GM12878 (cell line): ENCODE measurements at regions not wholly inside any gene's neighbourhood (a gene's known extent, or its start where the extent isn't known, plus 50 kb on each side); places are given as distances from the start of the nearest gene placed in this dataset.

ENCODE experiments used
- CEBPZ ChIP-seq: fragments of 150-350 bp; IDR thresholded peaks from 2 replicates; pipeline ENCODE4 v1.6.1; 2016; ENCODE audit warnings: low read depth, low read length
- EZH2 ChIP-seq: IDR thresholded peaks from 2 replicates; pipeline ENCODE4 v1.6.1; 2012; ENCODE audit warnings: low read depth, mild to moderate bottlenecking, control low read depth, inconsistent platforms, low read length, borderline replicate concordance; ENCODE audit not compliant: control insufficient read depth
- MYC ChIP-seq: IDR thresholded peaks from 2 replicates; pipeline ENCODE4 v1.6.1; 2011; ENCODE audit warnings: mild to moderate bottlenecking, low read length, moderate library complexity, inconsistent platforms; ENCODE audit not compliant: insufficient read depth, insufficient replicate concordance, insufficient read length, severe bottlenecking
- NBN ChIP-seq: fragments of 450-650 bp; IDR thresholded peaks from 2 replicates; pipeline ENCODE4 v1.6.1; 2016
- NFYB ChIP-seq: IDR thresholded peaks from 2 replicates; pipeline ENCODE4 v1.6.1; 2011; ENCODE audit warnings: low read depth, mild to moderate bottlenecking, low read length, improper control_type of control experiment, moderate library complexity; ENCODE audit not compliant: insufficient read depth
- NR2C1 ChIP-seq: fragments of 450-650 bp; IDR thresholded peaks from 2 replicates; pipeline ENCODE4 v1.6.1; 2017; ENCODE audit warnings: antibody characterized with exemption, mild to moderate bottlenecking, moderate library complexity
- NR2C2 ChIP-seq: IDR thresholded peaks from 2 replicates; pipeline ENCODE4 v1.6.1; 2011; ENCODE audit warnings: borderline replicate concordance, low read depth; ENCODE audit not compliant: control insufficient read depth, insufficient read length
- POLR2A ChIP-seq: IDR thresholded peaks from 2 replicates; pipeline ENCODE4 v1.6.1; 2011; ENCODE audit warnings: low read depth, mild to moderate bottlenecking, low read length
- POLR2AphosphoS5 ChIP-seq: IDR thresholded peaks from 2 replicates; pipeline ENCODE4 v1.6.1; 2011; ENCODE audit warnings: mild to moderate bottlenecking, low read length, inconsistent platforms
- SIN3A ChIP-seq: IDR thresholded peaks from 2 replicates; pipeline ENCODE4 v1.6.1; 2012; ENCODE audit warnings: low read depth, low read length, improper control_type of control experiment
- TARDBP ChIP-seq: IDR thresholded peaks from 2 replicates; pipeline ENCODE4 v1.6.1; 2016; ENCODE audit warnings: borderline replicate concordance
- YY1 ChIP-seq: IDR thresholded peaks from 2 replicates; pipeline ENCODE4 v1.6.1; 2011; ENCODE audit warnings: low read depth, mild to moderate bottlenecking, low read length
- TF ChIP-seq, protein P1 (sequence below), 3 experiments: IDR thresholded peaks in 2 of 3; conservative IDR thresholded peaks in 1 of 3; 2 replicates each; pipeline ENCODE4 v1.5.1; 2011; ENCODE audit warnings: low read depth in 3 of 3, low read length in 3 of 3, mild to moderate bottlenecking in 3 of 3, control low read depth in 2 of 3, moderate library complexity in 2 of 3, inconsistent platforms in 1 of 3, mixed read lengths in 1 of 3; ENCODE audit not compliant: control insufficient read depth in 2 of 3, insufficient read depth in 1 of 3; ENCODE audit errors: extremely low read depth in 1 of 3
- TF ChIP-seq, protein P2 (sequence below): fragments of 450-650 bp; IDR thresholded peaks from 2 replicates; pipeline ENCODE4 v1.6.1; 2018; ENCODE audit warnings: borderline replicate concordance, mild to moderate bottlenecking; ENCODE audit not compliant: partially characterized antibody

DNA sequence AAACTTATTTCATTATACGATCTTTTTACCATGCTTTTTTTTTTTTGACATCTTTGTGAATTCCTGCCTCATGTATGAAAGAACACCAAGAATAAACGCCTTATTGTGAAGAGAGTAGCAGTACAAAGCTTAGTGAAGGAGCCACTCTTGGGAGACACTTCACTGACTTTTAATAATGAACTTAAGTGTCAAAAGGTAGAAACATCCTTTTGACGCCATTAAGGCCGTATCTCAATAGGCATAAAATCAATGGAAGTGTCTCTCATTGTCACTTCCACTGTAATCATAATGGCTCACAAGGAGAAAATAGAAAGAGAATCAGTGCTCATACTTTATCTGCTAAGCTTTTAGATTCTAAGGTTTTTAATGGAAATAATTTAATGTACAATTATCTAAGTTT is 657.8 kb downstream of the DIPK2A start:
- TF ChIP-seq YY1: no peak
- TF ChIP-seq CEBPZ: no peak
- TF ChIP-seq, protein P1, sequence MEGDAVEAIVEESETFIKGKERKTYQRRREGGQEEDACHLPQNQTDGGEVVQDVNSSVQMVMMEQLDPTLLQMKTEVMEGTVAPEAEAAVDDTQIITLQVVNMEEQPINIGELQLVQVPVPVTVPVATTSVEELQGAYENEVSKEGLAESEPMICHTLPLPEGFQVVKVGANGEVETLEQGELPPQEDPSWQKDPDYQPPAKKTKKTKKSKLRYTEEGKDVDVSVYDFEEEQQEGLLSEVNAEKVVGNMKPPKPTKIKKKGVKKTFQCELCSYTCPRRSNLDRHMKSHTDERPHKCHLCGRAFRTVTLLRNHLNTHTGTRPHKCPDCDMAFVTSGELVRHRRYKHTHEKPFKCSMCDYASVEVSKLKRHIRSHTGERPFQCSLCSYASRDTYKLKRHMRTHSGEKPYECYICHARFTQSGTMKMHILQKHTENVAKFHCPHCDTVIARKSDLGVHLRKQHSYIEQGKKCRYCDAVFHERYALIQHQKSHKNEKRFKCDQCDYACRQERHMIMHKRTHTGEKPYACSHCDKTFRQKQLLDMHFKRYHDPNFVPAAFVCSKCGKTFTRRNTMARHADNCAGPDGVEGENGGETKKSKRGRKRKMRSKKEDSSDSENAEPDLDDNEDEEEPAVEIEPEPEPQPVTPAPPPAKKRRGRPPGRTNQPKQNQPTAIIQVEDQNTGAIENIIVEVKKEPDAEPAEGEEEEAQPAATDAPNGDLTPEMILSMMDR (IDR thresholded peaks at IDR 0.05 in 2 of 3, conservative IDR thresholded peaks at IDR 0.05 in 1 of 3; ENCODE audit: control insufficient read depth in 2 of 3, extremely low read depth in 1 of 3, insufficient read depth in 1 of 3, low read depth in 3 of 3, low read length in 3 of 3): no peak
- TF ChIP-seq EZH2: no peak
- TF ChIP-seq NR2C2: no peak
- TF ChIP-seq NFYB: no peak
- TF ChIP-seq TARDBP: no peak
- TF ChIP-seq POLR2AphosphoS5: no peak
- no peak for TF ChIP-seq NR2C1
- no peak for TF ChIP-seq POLR2A
- TF ChIP-seq NBN: no peak
- TF ChIP-seq SIN3A: no peak
- TF ChIP-seq, protein P2, sequence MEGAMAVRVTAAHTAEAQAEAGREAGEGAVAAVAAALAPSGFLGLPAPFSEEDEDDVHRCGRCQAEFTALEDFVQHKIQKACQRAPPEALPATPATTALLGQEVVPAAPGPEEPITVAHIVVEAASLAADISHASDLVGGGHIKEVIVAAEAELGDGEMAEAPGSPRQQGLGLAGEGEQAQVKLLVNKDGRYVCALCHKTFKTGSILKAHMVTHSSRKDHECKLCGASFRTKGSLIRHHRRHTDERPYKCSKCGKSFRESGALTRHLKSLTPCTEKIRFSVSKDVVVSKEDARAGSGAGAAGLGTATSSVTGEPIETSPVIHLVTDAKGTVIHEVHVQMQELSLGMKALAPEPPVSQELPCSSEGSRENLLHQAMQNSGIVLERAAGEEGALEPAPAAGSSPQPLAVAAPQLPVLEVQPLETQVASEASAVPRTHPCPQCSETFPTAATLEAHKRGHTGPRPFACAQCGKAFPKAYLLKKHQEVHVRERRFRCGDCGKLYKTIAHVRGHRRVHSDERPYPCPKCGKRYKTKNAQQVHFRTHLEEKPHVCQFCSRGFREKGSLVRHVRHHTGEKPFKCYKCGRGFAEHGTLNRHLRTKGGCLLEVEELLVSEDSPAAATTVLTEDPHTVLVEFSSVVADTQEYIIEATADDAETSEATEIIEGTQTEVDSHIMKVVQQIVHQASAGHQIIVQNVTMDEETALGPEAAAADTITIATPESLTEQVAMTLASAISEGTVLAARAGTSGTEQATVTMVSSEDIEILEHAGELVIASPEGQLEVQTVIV: no peak
- TF ChIP-seq MYC: no peak
